ENCODE measurements at regions not wholly inside any gene's neighbourhood (a gene's known extent, or its start where the extent isn't known, plus 50 kb on each side); places are given as distances from the start of the nearest gene placed in this dataset.

DNA sequence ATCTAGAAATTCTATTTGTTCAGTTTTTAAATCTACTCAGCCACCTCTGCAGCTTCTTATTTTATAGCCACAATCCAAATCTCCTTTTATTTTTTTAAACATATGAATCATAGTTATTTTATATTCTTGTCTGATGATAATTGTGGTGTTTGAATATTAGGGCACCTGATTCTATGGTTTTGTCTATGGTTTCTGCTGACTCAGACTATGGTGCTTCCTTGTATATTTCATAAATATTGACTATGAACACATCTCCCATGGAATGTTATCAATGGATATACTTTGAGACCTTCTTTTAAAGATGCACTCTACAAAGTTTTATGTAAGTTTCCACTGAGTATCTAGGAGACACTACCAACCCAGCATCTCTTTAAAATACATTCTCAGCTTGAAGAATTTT lies 1027.0 kb upstream of the AUTS2 start:
- H3K4me3 Mint-ChIP-seq, result no peak overlapping the region
- intact Hi-C loops (cut with micrococcal nuclease), result no loop called here
- peaks cover 11% of the 10 kb centered on the region for H3K9me3 Mint-ChIP-seq
- CTCF ChIA-PET, result no interaction called here
- H3K27ac Mint-ChIP-seq, result no peak overlapping the region
- no peaks in the 10 kb centered on the region for H3K27me3 Mint-ChIP-seq (ENCODE audit: low read depth)
- H3K4me1 Mint-ChIP-seq (ENCODE audit: low read depth), result no peaks in the 10 kb centered on the region
- H3K36me3 Mint-ChIP-seq (ENCODE audit: low read depth), result no peaks in the 10 kb centered on the region
- no peak for DNase-seq

DNA sequence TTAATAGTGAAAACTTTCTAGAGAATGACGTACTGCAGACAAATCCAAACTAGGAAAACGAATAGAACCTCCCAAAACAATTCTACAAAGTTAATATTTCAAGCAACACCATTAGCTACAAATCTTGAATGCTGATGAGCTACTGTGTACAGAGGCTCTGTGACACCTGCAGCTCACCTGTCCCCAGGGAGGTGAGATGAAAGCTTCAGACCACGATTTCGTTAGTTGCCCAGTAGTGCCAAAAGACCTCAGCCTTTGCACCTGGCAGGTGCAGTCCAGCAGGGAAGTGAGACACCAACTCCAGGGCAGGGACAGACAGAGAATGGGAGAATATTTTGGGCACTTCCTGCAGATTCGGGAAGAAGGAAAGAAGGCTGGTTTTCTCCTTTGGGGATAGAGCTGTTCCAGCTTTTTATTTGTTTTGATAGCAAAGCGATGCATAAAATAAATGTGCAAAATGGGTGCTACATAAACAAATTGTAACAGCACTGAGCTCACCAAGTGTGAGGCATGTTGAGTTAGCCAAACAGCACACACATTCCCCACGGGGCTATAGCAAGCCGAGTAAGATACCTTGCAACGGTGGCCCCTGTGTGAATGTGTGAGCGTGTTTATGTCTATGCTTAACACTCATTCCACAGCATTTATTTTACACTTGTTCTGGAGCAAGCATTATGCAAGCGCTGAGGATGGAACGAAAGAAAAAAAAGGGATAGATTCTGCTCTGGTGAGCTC lies 1024.8 kb upstream of the AUTS2 start:
- H3K36me3 Mint-ChIP-seq (ENCODE audit: low read depth), result no peaks in the 10 kb centered on the region
- intact Hi-C loops (cut with micrococcal nuclease), result no loop called here
- no peak overlapping the region for H3K27ac Mint-ChIP-seq
- H3K9me3 Mint-ChIP-seq, result peaks cover 9% of the 10 kb centered on the region
- H3K4me3 Mint-ChIP-seq, result no peak overlapping the region
- no peaks in the 10 kb centered on the region for H3K27me3 Mint-ChIP-seq (ENCODE audit: low read depth)
- H3K4me1 Mint-ChIP-seq (ENCODE audit: low read depth), result no peaks in the 10 kb centered on the region
- no peak for DNase-seq
- CTCF ChIA-PET, result no interaction called here

DNA sequence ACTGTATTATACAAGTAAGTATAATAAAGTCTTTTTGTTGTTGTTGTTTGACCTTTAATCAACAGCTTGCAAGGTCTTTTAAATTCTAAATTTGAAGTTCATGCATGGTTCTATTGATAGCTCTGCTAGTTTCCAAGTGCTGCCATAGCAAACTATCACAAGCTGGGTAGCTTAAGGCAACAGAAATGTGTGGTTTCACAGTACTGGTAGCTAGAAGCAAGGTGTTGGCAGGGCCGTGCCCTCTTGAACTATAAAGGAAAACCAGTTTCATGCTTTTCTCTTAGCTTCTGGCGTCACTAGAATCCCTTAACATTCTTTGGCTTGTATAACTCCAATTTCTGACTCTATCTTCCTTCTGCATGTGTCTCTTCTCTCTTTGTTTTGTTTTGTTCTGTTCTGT lies 1021.9 kb upstream of the AUTS2 start:
- CTCF ChIA-PET, result no interaction called here
- Mint-ChIP-seq H3K4me3 (no peak overlapping the region), H3K36me3 (ENCODE audit: low read depth) (no peaks in the 10 kb centered on the region), H3K27ac (no peak overlapping the region), H3K27me3 (ENCODE audit: low read depth) (no peaks in the 10 kb centered on the region), H3K4me1 (ENCODE audit: low read depth) (no peaks in the 10 kb centered on the region), H3K9me3 (peaks cover 21% of the 10 kb centered on the region)
- DNase-seq, result no peak
- intact Hi-C loops (cut with micrococcal nuclease), result no loop called here

DNA sequence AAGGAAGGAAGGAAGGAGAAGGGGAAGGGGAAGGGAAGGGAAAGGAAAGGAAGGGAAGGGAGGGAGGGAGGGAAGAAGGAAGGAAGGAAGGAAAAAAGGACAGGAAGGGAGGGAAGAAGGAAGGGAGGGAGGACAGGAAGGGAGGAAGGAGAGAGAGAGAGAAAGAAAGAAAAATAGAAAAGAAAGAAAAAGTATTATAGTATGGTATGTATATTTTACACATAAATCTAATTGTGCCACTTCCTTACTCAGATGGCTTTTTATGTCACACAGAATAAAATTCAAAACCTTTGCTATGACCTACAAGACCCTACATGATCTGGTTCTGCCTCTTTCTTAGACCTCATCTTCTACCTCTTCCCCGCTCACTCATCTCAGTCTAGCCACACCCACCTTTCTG lies 1016.9 kb upstream of the AUTS2 start:
- Mint-ChIP-seq H3K36me3 (ENCODE audit: low read depth) (no peaks in the 10 kb centered on the region), H3K27me3 (ENCODE audit: low read depth) (no peaks in the 10 kb centered on the region), H3K27ac (no peak overlapping the region), H3K4me3 (no peak overlapping the region), H3K9me3 (peaks cover 23% of the 10 kb centered on the region), H3K4me1 (ENCODE audit: low read depth) (no peaks in the 10 kb centered on the region)
- CTCF ChIA-PET, result no interaction called here
- intact Hi-C loops (cut with micrococcal nuclease), result no loop called here
- no peak for DNase-seq

DNA sequence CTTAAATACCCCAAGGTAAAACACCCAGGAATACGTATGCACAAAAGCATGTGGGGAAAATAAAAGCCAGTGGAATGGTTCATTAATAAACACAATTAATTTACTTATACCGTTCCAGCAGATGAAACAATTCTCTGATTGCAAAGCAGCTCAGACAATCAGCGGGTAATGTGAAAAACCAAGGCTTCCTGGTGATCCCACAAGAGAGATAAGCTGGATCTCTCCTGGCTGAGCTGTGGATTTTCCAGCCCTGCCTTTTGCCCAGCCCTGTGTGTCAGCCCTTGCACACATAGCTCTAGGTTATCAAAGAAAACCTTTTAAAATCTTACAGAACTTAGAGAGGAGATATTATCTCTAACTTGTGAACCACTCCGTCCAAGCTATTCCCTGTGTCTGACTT lies 1010.7 kb upstream of the AUTS2 start:
- Mint-ChIP-seq H3K4me1 (ENCODE audit: low read depth) (no peaks in the 10 kb centered on the region), H3K27me3 (ENCODE audit: low read depth) (no peaks in the 10 kb centered on the region), H3K9me3 (peaks cover 6% of the 10 kb centered on the region), H3K4me3 (no peak overlapping the region), H3K27ac (no peak overlapping the region), H3K36me3 (ENCODE audit: low read depth) (no peaks in the 10 kb centered on the region)
- DNase-seq, result no peak
- CTCF ChIA-PET, result no interaction called here
- intact Hi-C loops (cut with micrococcal nuclease), result no loop called here

DNA sequence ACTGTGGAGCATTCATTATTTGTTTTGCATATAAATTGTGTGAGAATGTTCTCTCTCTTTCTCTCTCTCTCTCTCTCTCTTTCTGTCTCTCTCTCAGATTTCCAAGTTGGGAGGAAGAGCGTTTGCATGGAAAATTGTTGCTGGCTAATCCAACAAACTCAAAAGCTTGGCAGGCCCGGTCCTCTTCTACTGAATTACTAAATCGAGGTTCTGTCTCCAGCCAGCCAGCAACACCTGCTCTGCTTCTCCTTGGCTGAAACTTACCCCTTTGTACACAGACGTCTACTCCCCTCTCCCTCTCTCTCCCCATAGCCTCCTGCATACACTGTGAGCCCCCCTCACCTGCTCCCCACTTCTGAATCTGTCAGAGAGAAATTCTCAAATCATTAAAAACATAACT lies 996.4 kb upstream of the AUTS2 start:
- CTCF ChIA-PET, result no interaction called here
- peaks cover 6% of the 10 kb centered on the region for H3K9me3 Mint-ChIP-seq
- no peaks in the 10 kb centered on the region for H3K27me3 Mint-ChIP-seq (ENCODE audit: low read depth)
- intact Hi-C loops (cut with micrococcal nuclease), result no loop called here
- no peak overlapping the region for H3K4me3 Mint-ChIP-seq
- DNase-seq, result no peak
- no peak overlapping the region for H3K27ac Mint-ChIP-seq
- no peaks in the 10 kb centered on the region for H3K4me1 Mint-ChIP-seq (ENCODE audit: low read depth)
- H3K36me3 Mint-ChIP-seq (ENCODE audit: low read depth), result no peaks in the 10 kb centered on the region

DNA sequence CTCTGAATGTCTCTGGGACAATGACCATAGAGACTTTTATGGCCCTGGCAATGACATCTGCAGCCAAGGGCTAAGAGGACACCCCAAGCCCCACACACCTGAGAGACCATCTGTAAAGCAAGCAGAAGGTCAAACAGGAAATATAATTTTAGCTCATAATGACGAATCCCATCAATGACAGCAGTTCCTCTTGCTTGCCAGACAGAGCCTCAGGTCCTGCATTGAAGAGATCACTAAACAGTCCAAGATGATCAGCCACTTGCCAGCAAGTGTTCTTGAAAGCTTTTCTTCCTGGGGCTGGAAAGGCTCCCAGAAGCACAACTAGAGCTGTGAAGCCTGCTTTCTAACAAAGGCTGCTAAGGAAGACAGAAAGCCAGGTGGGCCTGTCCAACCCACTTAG lies 993.7 kb upstream of the AUTS2 start:
- DNase-seq, result no peak
- Mint-ChIP-seq H3K4me3 (no peak overlapping the region), H3K27ac (no peak overlapping the region), H3K36me3 (ENCODE audit: low read depth) (no peaks in the 10 kb centered on the region), H3K4me1 (ENCODE audit: low read depth) (no peaks in the 10 kb centered on the region), H3K9me3 (peaks cover 16% of the 10 kb centered on the region), H3K27me3 (ENCODE audit: low read depth) (no peaks in the 10 kb centered on the region)
- CTCF ChIA-PET, result no interaction called here
- intact Hi-C loops (cut with micrococcal nuclease), result no loop called here

DNA sequence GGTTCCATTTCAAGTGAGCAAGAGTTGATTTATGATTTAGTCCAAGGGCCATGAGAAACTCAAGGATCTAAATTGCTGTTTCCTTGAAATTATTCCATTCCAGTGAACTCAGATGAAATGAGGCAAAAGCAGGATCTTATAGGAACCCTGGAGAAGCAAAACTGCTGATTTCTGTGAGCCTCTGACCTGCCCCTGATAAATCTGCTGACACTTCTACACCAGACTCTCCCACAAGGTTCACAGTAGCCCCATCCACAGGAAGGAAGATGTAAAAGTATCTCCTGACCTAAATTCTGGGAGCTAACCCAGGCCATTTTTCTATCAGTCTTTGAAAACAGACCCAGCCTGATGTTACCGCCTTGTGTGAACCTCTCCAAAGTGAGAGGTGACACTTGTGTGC lies 987.6 kb upstream of the AUTS2 start:
- peaks cover 30% of the 10 kb centered on the region for H3K9me3 Mint-ChIP-seq
- no peaks in the 10 kb centered on the region for H3K36me3 Mint-ChIP-seq (ENCODE audit: low read depth)
- no peaks in the 10 kb centered on the region for H3K4me1 Mint-ChIP-seq (ENCODE audit: low read depth)
- H3K4me3 Mint-ChIP-seq, result no peak overlapping the region
- DNase-seq, result no peak
- intact Hi-C loops (cut with micrococcal nuclease), result no loop called here
- H3K27me3 Mint-ChIP-seq (ENCODE audit: low read depth), result no peaks in the 10 kb centered on the region
- CTCF ChIA-PET, result no interaction called here
- H3K27ac Mint-ChIP-seq, result no peak overlapping the region

DNA sequence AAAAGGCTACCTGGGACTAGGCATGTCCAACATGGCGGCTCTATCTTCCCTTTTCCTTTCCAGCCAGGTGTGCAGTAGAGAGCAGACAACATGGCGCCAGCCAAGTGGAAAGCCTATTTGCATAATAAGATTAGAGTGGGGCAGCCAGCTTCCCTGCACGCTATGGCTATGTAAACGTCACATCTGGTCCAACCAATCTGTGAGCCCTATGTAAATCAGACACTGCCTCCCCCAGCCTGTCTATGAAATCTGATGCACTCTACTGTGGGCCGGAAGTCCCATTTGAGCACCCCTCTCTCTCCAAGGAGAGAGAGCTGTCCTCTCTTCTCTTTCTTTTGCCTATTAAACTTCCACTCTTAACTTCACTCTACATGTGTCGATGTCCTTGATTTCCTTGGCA lies 984.9 kb upstream of the AUTS2 start:
- intact Hi-C loops (cut with micrococcal nuclease), result no loop called here
- Mint-ChIP-seq H3K27ac (no peak overlapping the region), H3K27me3 (ENCODE audit: low read depth) (no peaks in the 10 kb centered on the region), H3K36me3 (ENCODE audit: low read depth) (no peaks in the 10 kb centered on the region), H3K4me1 (ENCODE audit: low read depth) (no peaks in the 10 kb centered on the region), H3K4me3 (no peak overlapping the region), H3K9me3 (peaks cover 30% of the 10 kb centered on the region)
- DNase-seq, result no peak
- CTCF ChIA-PET, result no interaction called here

DNA sequence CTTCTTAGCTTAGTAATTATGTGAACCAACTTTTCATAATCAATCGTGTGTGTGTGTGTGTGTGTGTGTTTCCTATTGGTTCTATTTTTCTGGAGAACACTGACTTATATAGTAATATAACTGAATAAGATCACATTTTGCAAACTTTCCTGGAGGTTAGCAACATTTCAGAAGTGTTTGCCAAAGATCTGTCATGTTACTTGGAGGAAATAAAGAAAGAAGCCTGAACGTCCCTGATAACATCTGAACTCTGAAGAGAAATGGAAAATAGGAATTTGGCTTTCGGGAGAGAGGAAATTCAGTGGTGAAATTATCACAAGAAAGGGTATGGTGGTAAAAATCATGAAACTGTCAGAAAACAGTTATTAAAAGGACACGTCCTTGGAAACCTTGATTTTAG lies 984.4 kb upstream of the AUTS2 start:
- intact Hi-C loops (cut with micrococcal nuclease), result no loop called here
- no peaks in the 10 kb centered on the region for H3K36me3 Mint-ChIP-seq (ENCODE audit: low read depth)
- no peak overlapping the region for H3K4me3 Mint-ChIP-seq
- H3K27ac Mint-ChIP-seq, result no peak overlapping the region
- no peaks in the 10 kb centered on the region for H3K27me3 Mint-ChIP-seq (ENCODE audit: low read depth)
- no peaks in the 10 kb centered on the region for H3K4me1 Mint-ChIP-seq (ENCODE audit: low read depth)
- DNase-seq, result no peak
- peaks cover 28% of the 10 kb centered on the region for H3K9me3 Mint-ChIP-seq
- CTCF ChIA-PET, result no interaction called here

DNA sequence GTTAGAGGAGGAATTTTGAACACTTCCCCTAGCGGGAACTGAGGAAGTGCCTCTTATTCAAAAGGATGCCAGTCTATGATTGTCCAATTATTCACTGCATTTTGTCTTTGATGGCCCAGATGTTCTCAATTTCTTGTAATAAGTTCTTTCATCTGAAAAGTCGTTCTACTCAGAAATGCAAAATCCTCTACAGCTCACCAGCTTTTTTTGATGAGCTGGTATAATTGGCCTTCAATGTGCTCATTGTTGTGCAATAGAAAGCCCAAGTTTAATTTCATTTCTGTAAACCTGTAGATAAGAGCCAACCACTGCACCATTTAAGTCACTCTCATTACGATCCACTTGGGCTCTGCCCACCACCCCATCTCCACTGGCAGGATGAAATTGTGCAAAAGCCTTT lies 978.7 kb upstream of the AUTS2 start:
- no peak overlapping the region for H3K27ac Mint-ChIP-seq
- no peaks in the 10 kb centered on the region for H3K36me3 Mint-ChIP-seq (ENCODE audit: low read depth)
- H3K27me3 Mint-ChIP-seq (ENCODE audit: low read depth), result no peaks in the 10 kb centered on the region
- CTCF ChIA-PET, result no interaction called here
- H3K4me1 Mint-ChIP-seq (ENCODE audit: low read depth), result no peaks in the 10 kb centered on the region
- peaks cover 22% of the 10 kb centered on the region for H3K9me3 Mint-ChIP-seq
- no peak overlapping the region for H3K4me3 Mint-ChIP-seq
- intact Hi-C loops (cut with micrococcal nuclease), result no loop called here
- DNase-seq, result no peak

DNA sequence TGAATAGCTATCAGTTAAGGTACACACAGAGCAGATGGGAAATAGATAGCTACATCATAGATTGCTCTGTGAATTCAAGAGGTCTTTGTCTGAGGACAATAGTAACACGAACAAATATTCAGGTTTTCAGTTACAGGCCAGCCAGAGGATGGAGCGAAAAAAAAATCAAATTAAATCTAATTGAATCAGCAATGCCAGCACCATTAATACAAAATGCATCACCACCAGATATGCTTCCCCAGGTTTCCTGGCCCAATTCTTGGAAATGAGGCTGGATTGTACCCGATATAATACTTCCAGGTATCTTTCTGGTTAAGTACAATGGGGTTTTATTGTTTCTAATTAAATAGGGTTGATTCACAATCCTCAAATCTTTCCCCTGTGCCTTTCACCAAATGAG lies 975.8 kb upstream of the AUTS2 start:
- intact Hi-C loops (cut with micrococcal nuclease), result no loop called here
- Mint-ChIP-seq H3K27me3 (ENCODE audit: low read depth) (no peaks in the 10 kb centered on the region), H3K4me1 (ENCODE audit: low read depth) (no peaks in the 10 kb centered on the region), H3K27ac (no peak overlapping the region), H3K4me3 (no peak overlapping the region), H3K36me3 (ENCODE audit: low read depth) (no peaks in the 10 kb centered on the region), H3K9me3 (peaks cover 8% of the 10 kb centered on the region)
- CTCF ChIA-PET, result no interaction called here
- no peak for DNase-seq

DNA sequence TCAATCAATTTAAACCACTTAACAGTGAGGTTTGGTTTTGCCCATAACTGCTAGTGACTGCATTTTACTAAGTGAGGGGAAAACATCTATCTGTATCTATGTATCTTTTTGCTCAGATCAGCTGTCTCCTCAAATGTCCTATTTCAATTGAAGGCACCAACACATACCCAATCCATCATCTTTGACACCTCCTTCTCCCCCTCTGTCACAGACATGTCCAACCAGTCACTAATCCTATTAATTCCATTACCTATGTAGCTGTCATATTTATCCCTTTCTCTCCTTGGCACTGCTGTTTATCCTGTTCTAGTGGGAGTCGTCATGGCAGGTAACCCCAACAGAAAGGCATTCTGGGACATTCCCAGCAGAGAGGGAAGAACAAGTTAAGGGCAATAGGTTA lies 975.2 kb upstream of the AUTS2 start:
- no peak overlapping the region for H3K27ac Mint-ChIP-seq
- no peak overlapping the region for H3K4me3 Mint-ChIP-seq
- H3K36me3 Mint-ChIP-seq (ENCODE audit: low read depth), result no peaks in the 10 kb centered on the region
- H3K27me3 Mint-ChIP-seq (ENCODE audit: low read depth), result no peaks in the 10 kb centered on the region
- H3K9me3 Mint-ChIP-seq, result peaks cover 5% of the 10 kb centered on the region
- CTCF ChIA-PET, result no interaction called here
- no peak for DNase-seq
- intact Hi-C loops (cut with micrococcal nuclease), result no loop called here
- no peaks in the 10 kb centered on the region for H3K4me1 Mint-ChIP-seq (ENCODE audit: low read depth)

All from activated naive CD4-positive, alpha-beta T cell treated with anti-CD3 and anti-CD28 coated beads for 36 hours (primary cell).